ENCODE measurements at regions not wholly inside any gene's neighbourhood (a gene's known extent, or its start where the extent isn't known, plus 50 kb on each side); places are given as distances from the start of the nearest gene placed in this dataset.

GRCh38 chr2:117551858-117552257, 262.6 kb upstream of the DDX18 start:
- H3K9me3 ChIP-seq (ENCODE audit: control insufficient read depth in 1 of 2, insufficient read depth in 1 of 2, low read depth in 1 of 2, low read length in 2 of 2): no peaks in the 10 kb centered on the region; a peak in 1 of 4 replicates
- no peak overlapping the region for H2AFZ ChIP-seq (ENCODE audit: low read depth, low read length, poor library complexity, severe bottlenecking)
- POLR2A ChIA-PET: no interaction called here
- no peaks in the 10 kb centered on the region for H3K36me3 ChIP-seq (ENCODE audit: control insufficient read depth in 1 of 2, insufficient read depth in 2 of 2, low read length in 2 of 2)
- H3K27me3 ChIP-seq (ENCODE audit: insufficient read depth, low read length): no peaks in the 10 kb centered on the region
- TF ChIP-seq REST (IDR thresholded peaks at IDR 0.05; ENCODE audit: low read depth) (no peak), EZH2 (IDR thresholded peaks at IDR 0.05) (no peak), RAD21 (IDR thresholded peaks at IDR 0.05; ENCODE audit: low read depth) (no peak), EZH2phosphoT487 (IDR thresholded peaks at IDR 0.05; ENCODE audit: borderline replicate concordance) (no peak), EGR1 (IDR thresholded peaks at IDR 0.05; ENCODE audit: low read depth) (no peak), CTCF (IDR thresholded peaks at IDR 0.05 in 2 of 3, conservative IDR thresholded peaks at IDR 0.05 in 1 of 3; ENCODE audit: borderline replicate concordance in 1 of 3, insufficient read depth in 1 of 3, low read depth in 2 of 3, low read length in 2 of 3) (no peak)
- no peaks in the 10 kb centered on the region for H3K4me1 ChIP-seq (ENCODE audit: control insufficient read depth in 1 of 2, insufficient read depth in 2 of 2, low read length in 2 of 2)
- no peak overlapping the region for H3K9ac ChIP-seq (ENCODE audit: low read length)
- DNase-seq (ENCODE audit: low read depth, low spot score) (no peak), ATAC-seq (no peak)
- no peaks in the 10 kb centered on the region for H3K9me2 ChIP-seq (ENCODE audit: insufficient read depth)
- H4K20me1 ChIP-seq (ENCODE audit: insufficient read depth): no peaks in the 10 kb centered on the region
- intact Hi-C loops (cut with micrococcal nuclease): no loop called here
- no peak overlapping the region for H3K27ac ChIP-seq (ENCODE audit: low read depth, low read length)
- RAD21 ChIA-PET (ENCODE audit: low non-redundant PET in 1 of 2, low total read pairs in 2 of 2, uncharacterized antibody in 2 of 2, unreplicated experiment in 2 of 2): no interaction called here
- CTCF ChIA-PET: no interaction called here
- no peak overlapping the region for H3K4me2 ChIP-seq (ENCODE audit: low read length)
- H3K79me2 ChIP-seq (ENCODE audit: insufficient read depth, low read length): no peaks in the 10 kb centered on the region
- H3K4me3 ChIP-seq (replicated peaks in 1 of 2; ENCODE audit: low read depth in 1 of 2, low read length in 2 of 2): no peak overlapping the region
- BruUV-seq (replicated peaks): no TSS peak
